ENCODE measurements at regions not wholly inside any gene's neighbourhood (a gene's known extent, or its start where the extent isn't known, plus 50 kb on each side); places are given as distances from the start of the nearest gene placed in this dataset.

DNA sequence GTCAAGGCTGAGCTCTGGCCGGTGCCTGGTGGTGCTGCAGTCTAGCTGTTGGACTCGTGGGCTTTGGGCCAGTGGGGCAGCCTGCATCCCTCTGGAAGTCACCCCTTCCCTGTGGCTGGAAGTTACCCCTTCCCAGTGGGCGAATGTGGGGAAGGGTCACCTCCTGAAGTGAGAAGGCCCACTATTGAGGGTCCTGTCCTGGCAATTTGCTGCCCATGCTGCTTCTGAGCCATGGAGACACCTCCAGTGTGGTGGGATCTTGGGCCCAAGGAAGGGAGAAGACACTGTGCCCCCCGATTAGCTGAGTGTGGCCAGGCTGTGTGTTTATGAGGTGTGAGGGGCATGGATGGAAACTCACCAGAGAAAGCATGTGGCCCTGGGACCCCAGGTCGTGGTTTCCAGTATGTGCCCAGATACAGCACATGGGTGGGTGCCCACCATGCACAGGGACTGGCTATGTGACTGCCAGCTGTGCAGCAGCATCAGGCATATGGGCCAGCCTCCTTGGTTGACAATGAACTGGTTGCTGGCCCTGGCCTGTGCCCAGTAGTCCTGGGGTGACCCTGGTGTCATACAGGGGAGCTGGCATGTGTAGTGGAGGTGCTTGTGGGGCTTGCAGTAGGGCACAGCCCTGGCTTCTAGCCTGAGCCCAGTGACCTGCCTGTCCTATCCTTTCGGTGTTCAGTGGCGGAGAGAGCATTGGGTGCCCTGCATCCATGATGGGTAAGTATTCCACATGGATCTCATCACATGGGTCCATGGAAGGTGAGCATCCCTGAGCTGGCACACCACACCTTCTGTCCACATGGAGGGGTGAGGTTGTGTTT lies 221.2 kb downstream of the SNRPN start (continued):
- TF ChIP-seq NFE2L1 (tag; IDR thresholded peaks at IDR 0.05; ENCODE audit: borderline replicate concordance, low read depth) (no peak), POLR2AphosphoS2 (IDR thresholded peaks at IDR 0.05; ENCODE audit: low read length) (no peak), ELF4 (CRISPR knock-in tag; IDR thresholded peaks at IDR 0.05) (no peak)

DNA sequence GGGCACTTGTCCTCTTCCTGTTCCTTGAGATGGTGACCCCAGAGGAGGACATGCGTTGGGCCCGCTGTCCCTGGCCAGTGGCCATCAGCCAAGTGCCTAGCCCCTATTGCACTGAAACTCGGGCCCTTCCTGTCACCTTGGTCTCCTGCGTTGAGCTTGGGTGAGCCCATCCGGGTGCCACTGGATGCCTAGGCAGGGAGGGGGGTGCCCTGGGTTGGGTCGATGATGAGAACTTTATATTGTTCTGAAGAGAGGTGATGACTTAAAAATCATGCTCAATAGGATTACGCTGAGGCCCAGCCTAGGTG lies 221.8 kb downstream of the SNRPN start:
- no peak for DNase-seq (ENCODE audit: extremely low read depth in 1 of 4, low spot score in 3 of 4)
- TF ChIP-seq, protein P1, sequence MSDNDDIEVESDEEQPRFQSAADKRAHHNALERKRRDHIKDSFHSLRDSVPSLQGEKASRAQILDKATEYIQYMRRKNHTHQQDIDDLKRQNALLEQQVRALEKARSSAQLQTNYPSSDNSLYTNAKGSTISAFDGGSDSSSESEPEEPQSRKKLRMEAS (CRISPR knock-in tag; IDR thresholded peaks at IDR 0.05), result no peak
- TF ChIP-seq, protein P2, sequence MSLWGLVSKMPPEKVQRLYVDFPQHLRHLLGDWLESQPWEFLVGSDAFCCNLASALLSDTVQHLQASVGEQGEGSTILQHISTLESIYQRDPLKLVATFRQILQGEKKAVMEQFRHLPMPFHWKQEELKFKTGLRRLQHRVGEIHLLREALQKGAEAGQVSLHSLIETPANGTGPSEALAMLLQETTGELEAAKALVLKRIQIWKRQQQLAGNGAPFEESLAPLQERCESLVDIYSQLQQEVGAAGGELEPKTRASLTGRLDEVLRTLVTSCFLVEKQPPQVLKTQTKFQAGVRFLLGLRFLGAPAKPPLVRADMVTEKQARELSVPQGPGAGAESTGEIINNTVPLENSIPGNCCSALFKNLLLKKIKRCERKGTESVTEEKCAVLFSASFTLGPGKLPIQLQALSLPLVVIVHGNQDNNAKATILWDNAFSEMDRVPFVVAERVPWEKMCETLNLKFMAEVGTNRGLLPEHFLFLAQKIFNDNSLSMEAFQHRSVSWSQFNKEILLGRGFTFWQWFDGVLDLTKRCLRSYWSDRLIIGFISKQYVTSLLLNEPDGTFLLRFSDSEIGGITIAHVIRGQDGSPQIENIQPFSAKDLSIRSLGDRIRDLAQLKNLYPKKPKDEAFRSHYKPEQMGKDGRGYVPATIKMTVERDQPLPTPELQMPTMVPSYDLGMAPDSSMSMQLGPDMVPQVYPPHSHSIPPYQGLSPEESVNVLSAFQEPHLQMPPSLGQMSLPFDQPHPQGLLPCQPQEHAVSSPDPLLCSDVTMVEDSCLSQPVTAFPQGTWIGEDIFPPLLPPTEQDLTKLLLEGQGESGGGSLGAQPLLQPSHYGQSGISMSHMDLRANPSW (CRISPR knock-in tag; IDR thresholded peaks at IDR 0.05), result no peak
- TF ChIP-seq ZNF668 (CRISPR knock-in tag; IDR thresholded peaks at IDR 0.05), result no peak
- TF ChIP-seq, protein P3, sequence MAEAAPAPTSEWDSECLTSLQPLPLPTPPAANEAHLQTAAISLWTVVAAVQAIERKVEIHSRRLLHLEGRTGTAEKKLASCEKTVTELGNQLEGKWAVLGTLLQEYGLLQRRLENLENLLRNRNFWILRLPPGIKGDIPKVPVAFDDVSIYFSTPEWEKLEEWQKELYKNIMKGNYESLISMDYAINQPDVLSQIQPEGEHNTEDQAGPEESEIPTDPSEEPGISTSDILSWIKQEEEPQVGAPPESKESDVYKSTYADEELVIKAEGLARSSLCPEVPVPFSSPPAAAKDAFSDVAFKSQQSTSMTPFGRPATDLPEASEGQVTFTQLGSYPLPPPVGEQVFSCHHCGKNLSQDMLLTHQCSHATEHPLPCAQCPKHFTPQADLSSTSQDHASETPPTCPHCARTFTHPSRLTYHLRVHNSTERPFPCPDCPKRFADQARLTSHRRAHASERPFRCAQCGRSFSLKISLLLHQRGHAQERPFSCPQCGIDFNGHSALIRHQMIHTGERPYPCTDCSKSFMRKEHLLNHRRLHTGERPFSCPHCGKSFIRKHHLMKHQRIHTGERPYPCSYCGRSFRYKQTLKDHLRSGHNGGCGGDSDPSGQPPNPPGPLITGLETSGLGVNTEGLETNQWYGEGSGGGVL (CRISPR knock-in tag; IDR thresholded peaks at IDR 0.05), result no peak
- no peak for TF ChIP-seq ZBED1 (IDR thresholded peaks at IDR 0.05)
- TF ChIP-seq MYC (IDR thresholded peaks at IDR 0.05; ENCODE audit: low read depth, low read length), result no peak
- no peak for TF ChIP-seq MYC (CRISPR knock-in tag; IDR thresholded peaks at IDR 0.05; ENCODE audit: borderline replicate concordance, low read depth)
- no peak for TF ChIP-seq NBN (IDR thresholded peaks at IDR 0.05; ENCODE audit: low read depth)
- no peak for TF ChIP-seq YBX1 (IDR thresholded peaks at IDR 0.05)
- TF ChIP-seq JUND (IDR thresholded peaks at IDR 0.05; ENCODE audit: borderline replicate concordance, low read depth, low read length), result no peak
- no peak for TF ChIP-seq JUND (tag; IDR thresholded peaks at IDR 0.05; ENCODE audit: borderline replicate concordance, low read depth, low read length)
- TF ChIP-seq TCFL5 (CRISPR knock-in tag; conservative IDR thresholded peaks at IDR 0.05), result no peak
- no peak for TF ChIP-seq ZNF212 (CRISPR knock-in tag; IDR thresholded peaks at IDR 0.05)
- Histone ChIP-seq H3K27me3 (ENCODE audit: control insufficient read depth in 2 of 2, insufficient read depth in 2 of 2, low read length in 2 of 2) (no peaks in the 10 kb centered on the region), H3K9me1 (ENCODE audit: control insufficient read depth, insufficient read depth, low read length) (no peaks in the 10 kb centered on the region), H2AFZ (ENCODE audit: low read depth, low read length) (no peak overlapping the region), H3K4me3 (no peak overlapping the region), H3K4me2 (ENCODE audit: insufficient read depth, low read length) (no peak overlapping the region), H3K79me2 (ENCODE audit: control insufficient read depth, insufficient read depth, low read length) (no peaks in the 10 kb centered on the region), H4K20me1 (replicated peaks; ENCODE audit: control insufficient read depth, insufficient read depth, low read length) (no peaks in the 10 kb centered on the region), H3K9ac (ENCODE audit: insufficient read depth in 1 of 2, low read depth in 2 of 2, low read length in 2 of 2) (no peak overlapping the region), H3K4me1 (replicated peaks in 1 of 2; ENCODE audit: control insufficient read depth in 2 of 2, insufficient read depth in 2 of 2, low read length in 2 of 2) (no peaks in the 10 kb centered on the region), H3K36me3 (ENCODE audit: control insufficient read depth, insufficient read depth, low read length) (no peaks in the 10 kb centered on the region), H3K9me3 (replicated peaks; ENCODE audit: control insufficient read depth, insufficient read depth, low read depth, low read length) (no peaks in the 10 kb centered on the region), H3K27ac (ENCODE audit: extremely low read depth, low read depth, low read length) (no peak overlapping the region)
- no peak for FAIRE-seq
- intact Hi-C loops (cut with micrococcal nuclease) (no loop called here), in situ Hi-C loops (cut with MboI) (no loop called here)
- BruUV-seq (replicated peaks), result no TSS peak
- 2% methylated on average over 7 of the region's 7 CpGs for WGBS (ENCODE audit: insufficient coverage, low coverage, missing lambda C conversion rate)
- ChIA-PET POLR2A (no interaction called here), CTCF (ENCODE audit: low intra/inter-chr PET ratio) (no interaction called here)
- ATAC-seq, result no peak
